ENCODE measurements at regions not wholly inside any gene's neighbourhood (a gene's known extent, or its start where the extent isn't known, plus 50 kb on each side); places are given as distances from the start of the nearest gene placed in this dataset.
A peak's percentile ranks its signal among the peaks of the same experiment; 100 is the strongest.

DNA sequence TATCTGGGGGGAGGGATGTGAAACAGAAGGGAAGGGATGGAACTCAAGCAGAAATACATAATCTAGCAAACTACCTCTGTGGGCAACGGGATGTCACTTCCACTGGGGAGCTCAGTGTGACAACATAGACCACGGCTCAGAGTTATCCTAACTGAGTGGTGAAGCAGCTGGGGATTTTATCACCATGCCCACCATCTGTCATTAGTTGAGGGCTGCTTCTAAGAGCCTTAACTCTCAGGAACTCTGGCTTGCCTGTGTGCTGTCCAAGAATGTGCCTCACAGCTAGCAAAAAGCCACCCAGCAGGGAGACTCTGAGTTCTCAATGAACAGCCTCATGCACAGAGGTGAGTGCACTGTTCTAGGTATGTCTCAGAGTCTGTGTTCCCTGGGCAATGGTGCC lies 90.6 kb upstream of the CXCL14 start:
- H3K4me3 ChIP-seq, result no peak overlapping the region
- H3K4me1 ChIP-seq (replicated peaks in 1 of 2), result no peaks in the 10 kb centered on the region
- 57 to 75% methylated on average over 1 to 2 of the region's 2 CpGs; no CpG with 5 or more reads in 8 of the 10 experiments for WGBS, 10 experiments
- H3K27ac ChIP-seq, result no peak overlapping the region
- in situ Hi-C loops (cut with MboI; ENCODE audit: low pct_unique_long_range_greater_than_20kb in 2 of 9, low sequenced_read_pairs in 9 of 9, unreplicated experiment in 9 of 9), result no loop called here
- ATAC-seq (replicated peaks in 6 of 8), result no peak

GRCh38 chr5:135667673-135668072 lies 88.9 kb upstream of the CXCL14 start:
- 0 to 100% (median 63%) methylated on average over 1 to 2 of the region's 2 CpGs for WGBS, 10 experiments
- in situ Hi-C loops (cut with MboI; ENCODE audit: low pct_unique_long_range_greater_than_20kb in 2 of 9, low sequenced_read_pairs in 9 of 9, unreplicated experiment in 9 of 9), result no loop called here
- ATAC-seq (replicated peaks in 6 of 8), result no peak
- Histone ChIP-seq H3K27ac (no peak overlapping the region), H3K4me3 (no peak overlapping the region), H3K4me1 (replicated peaks in 1 of 2) (no peaks in the 10 kb centered on the region)

GRCh38 chr5:135667204-135667603 lies 88.4 kb upstream of the CXCL14 start:
- in situ Hi-C loops (cut with MboI; ENCODE audit: low pct_unique_long_range_greater_than_20kb in 2 of 9, low sequenced_read_pairs in 9 of 9, unreplicated experiment in 9 of 9), result no loop called here
- H3K4me3 ChIP-seq, result no peak overlapping the region
- no peak overlapping the region for H3K27ac ChIP-seq
- ATAC-seq (replicated peaks in 6 of 8), result no peak
- 13 to 83% (median 62%) methylated on average over 1 to 3 of the region's 3 CpGs; no CpG with 5 or more reads in 2 of the 10 experiments for WGBS, 10 experiments
- H3K4me1 ChIP-seq (replicated peaks in 1 of 2), result no peaks in the 10 kb centered on the region

- no peak overlapping the region for H3K4me3 ChIP-seq
- 30 to 100% (median 93%) methylated on average over 1 to 3 of the region's 3 CpGs; no CpG with 5 or more reads in 5 of the 10 experiments for WGBS, 10 experiments
- ATAC-seq (replicated peaks in 6 of 8), result no peak
- in situ Hi-C loops (cut with MboI; ENCODE audit: low pct_unique_long_range_greater_than_20kb in 2 of 9, low sequenced_read_pairs in 9 of 9, unreplicated experiment in 9 of 9), result no loop called here
- H3K27ac ChIP-seq, result no peak overlapping the region
- no peaks in the 10 kb centered on the region for H3K4me1 ChIP-seq (replicated peaks in 1 of 2)
Observed at GRCh38 chr5:135662683-135663082, 83.9 kb upstream of the CXCL14 start.

GRCh38 chr5:135662061-135662481 lies 83.3 kb upstream of the CXCL14 start:
- WGBS, 10 experiments, result 18 to 60% (median 37%) methylated on average over 1 to 2 of the region's 3 CpGs; no CpG with 5 or more reads in 2 of the 10 experiments
- ATAC-seq (replicated peaks in 6 of 8), result no peak
- Histone ChIP-seq H3K4me3 (no peak overlapping the region), H3K4me1 (replicated peaks in 1 of 2) (no peaks in the 10 kb centered on the region), H3K27ac (no peak overlapping the region)
- in situ Hi-C loops (cut with MboI; ENCODE audit: low pct_unique_long_range_greater_than_20kb in 2 of 9, low sequenced_read_pairs in 9 of 9, unreplicated experiment in 9 of 9), result no loop called here

DNA sequence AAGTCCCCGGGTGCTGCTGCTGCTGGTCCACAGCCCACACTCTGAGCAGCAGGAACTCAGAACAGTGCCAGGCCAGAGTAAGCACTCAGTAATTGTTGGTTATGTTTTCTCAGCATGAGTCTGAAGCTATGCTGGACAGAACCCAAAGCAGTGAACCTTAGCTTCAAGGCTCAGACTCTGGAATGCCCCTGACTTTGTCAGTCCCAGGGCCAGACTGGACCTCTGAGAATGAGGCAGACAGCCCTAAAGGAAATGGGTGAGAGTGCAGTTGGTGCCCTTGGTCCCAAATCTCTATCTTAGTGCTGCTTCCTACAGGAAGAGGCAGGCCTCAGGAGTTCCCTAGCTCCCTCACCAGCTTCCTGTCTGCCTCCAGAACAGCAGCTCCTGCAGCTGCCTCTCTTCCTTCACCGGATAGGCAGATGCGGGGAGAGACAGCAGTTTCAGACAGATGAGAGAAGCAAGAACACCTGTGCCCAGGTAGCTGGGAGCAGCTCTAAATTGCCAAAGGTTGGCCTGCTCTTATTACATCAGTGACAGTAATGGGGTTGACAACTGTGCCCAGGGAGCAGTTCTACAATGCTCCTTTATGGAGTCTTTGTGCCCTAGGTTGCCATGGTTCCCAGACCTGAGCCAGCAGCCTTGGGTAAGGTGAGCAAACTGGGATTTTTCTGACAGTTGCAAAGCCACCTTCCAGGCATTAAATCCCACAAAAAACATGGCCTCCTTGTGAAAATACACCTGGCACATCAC lies 82.2 kb upstream of the CXCL14 start:
- peak in 2 of 8 experiments; percentile 23 to 61 for ATAC-seq (replicated peaks in 6 of 8)
- no peak overlapping the region for H3K27ac ChIP-seq
- H3K4me3 ChIP-seq, result no peak overlapping the region
- whole genome bisulfite sequencing, 10 experiments, result 0 to 100% (median 52%) methylated on average over 1 to 2 of the region's 3 CpGs; no CpG with 5 or more reads in 6 of the 10 experiments
- in situ Hi-C loops (cut with MboI; ENCODE audit: low pct_unique_long_range_greater_than_20kb in 2 of 9, low sequenced_read_pairs in 9 of 9, unreplicated experiment in 9 of 9), result no loop called here
- no peaks in the 10 kb centered on the region for H3K4me1 ChIP-seq (replicated peaks in 1 of 2)

- WGBS, 10 experiments, result 0 to 62% (median 25%) methylated on average over 1 to 3 of the region's 3 CpGs; no CpG with 5 or more reads in 4 of the 10 experiments
- no peak for ATAC-seq (replicated peaks in 6 of 8)
- no peak overlapping the region for H3K27ac ChIP-seq
Observed at GRCh38 chr5:135657536-135658305, 78.9 kb upstream of the CXCL14 start.

GRCh38 chr5:135655468-135655815 lies 76.7 kb upstream of the CXCL14 start:
- Histone ChIP-seq H3K4me1 (replicated peaks in 1 of 2) (no peaks in the 10 kb centered on the region), H3K4me3 (no peak overlapping the region), H3K27ac (no peak overlapping the region)
- in situ Hi-C loops (cut with MboI; ENCODE audit: low pct_unique_long_range_greater_than_20kb in 2 of 9, low sequenced_read_pairs in 9 of 9, unreplicated experiment in 9 of 9), result no loop called here
- WGBS, 10 experiments, result 0 to 100% (median 46%) methylated on average over 1 to 3 of the region's 4 CpGs; no CpG with 5 or more reads in 4 of the 10 experiments
- no peak for ATAC-seq (replicated peaks in 6 of 8)

More at GRCh38 chr5:135657536-135658305, 78.9 kb upstream of the CXCL14 start:
- Histone ChIP-seq H3K4me3 (no peak overlapping the region), H3K4me1 (replicated peaks in 1 of 2) (no peaks in the 10 kb centered on the region)
- in situ Hi-C loops (cut with MboI; ENCODE audit: low pct_unique_long_range_greater_than_20kb in 2 of 9, low sequenced_read_pairs in 9 of 9, unreplicated experiment in 9 of 9), result no loop called here

GRCh38 chr5:135654761-135655467 lies 76.1 kb upstream of the CXCL14 start:
- whole genome bisulfite sequencing, 10 experiments, result 35 to 100% (median 90%) methylated on average over 1 to 12 of the region's 12 CpGs; no CpG with 5 or more reads in 1 of the 10 experiments
- H3K4me1 ChIP-seq (replicated peaks in 1 of 2), result no peaks in the 10 kb centered on the region
- no peak overlapping the region for H3K27ac ChIP-seq
- ATAC-seq (replicated peaks in 6 of 8), result peak in 1 of 8 experiments; percentile 52
- H3K4me3 ChIP-seq, result no peak overlapping the region
- in situ Hi-C loops (cut with MboI; ENCODE audit: low pct_unique_long_range_greater_than_20kb in 2 of 9, low sequenced_read_pairs in 9 of 9, unreplicated experiment in 9 of 9), result no loop called here

- Histone ChIP-seq H3K4me1 (replicated peaks in 1 of 2) (no peaks in the 10 kb centered on the region), H3K27ac (no peak overlapping the region), H3K4me3 (no peak overlapping the region)
- ATAC-seq (replicated peaks in 6 of 8), result no peak
- in situ Hi-C loops (cut with MboI; ENCODE audit: low pct_unique_long_range_greater_than_20kb in 2 of 9, low sequenced_read_pairs in 9 of 9, unreplicated experiment in 9 of 9), result no loop called here
Observed at GRCh38 chr5:135651156-135651555, 72.4 kb upstream of the CXCL14 start.

- H3K4me3 ChIP-seq, result no peak overlapping the region
- in situ Hi-C loops (cut with MboI; ENCODE audit: low pct_unique_long_range_greater_than_20kb in 2 of 9, low sequenced_read_pairs in 9 of 9, unreplicated experiment in 9 of 9), result no loop called here
- ATAC-seq (replicated peaks in 6 of 8), result no peak
- WGBS, 10 experiments, result 0 to 73% (median 54%) methylated on average over 1 to 2 of the region's 2 CpGs; no CpG with 5 or more reads in 3 of the 10 experiments
- no peaks in the 10 kb centered on the region for H3K4me1 ChIP-seq (replicated peaks in 1 of 2)
- H3K27ac ChIP-seq, result no peak overlapping the region
Observed at GRCh38 chr5:135650081-135650480, 71.3 kb upstream of the CXCL14 start.

- in situ Hi-C loops (cut with MboI; ENCODE audit: low pct_unique_long_range_greater_than_20kb in 2 of 9, low sequenced_read_pairs in 9 of 9, unreplicated experiment in 9 of 9), result no loop called here
- Histone ChIP-seq H3K4me3 (no peak overlapping the region), H3K27ac (no peak overlapping the region), H3K4me1 (replicated peaks in 1 of 2) (no peaks in the 10 kb centered on the region)
- ATAC-seq (replicated peaks in 6 of 8), result peak in 2 of 8 experiments; percentile 46 to 55
- 25 to 100% (median 74%) methylated on average over 1 to 3 of the region's 3 CpGs; no CpG with 5 or more reads in 3 of the 10 experiments for WGBS, 10 experiments
Observed at GRCh38 chr5:135649435-135649834, 70.6 kb upstream of the CXCL14 start.

DNA sequence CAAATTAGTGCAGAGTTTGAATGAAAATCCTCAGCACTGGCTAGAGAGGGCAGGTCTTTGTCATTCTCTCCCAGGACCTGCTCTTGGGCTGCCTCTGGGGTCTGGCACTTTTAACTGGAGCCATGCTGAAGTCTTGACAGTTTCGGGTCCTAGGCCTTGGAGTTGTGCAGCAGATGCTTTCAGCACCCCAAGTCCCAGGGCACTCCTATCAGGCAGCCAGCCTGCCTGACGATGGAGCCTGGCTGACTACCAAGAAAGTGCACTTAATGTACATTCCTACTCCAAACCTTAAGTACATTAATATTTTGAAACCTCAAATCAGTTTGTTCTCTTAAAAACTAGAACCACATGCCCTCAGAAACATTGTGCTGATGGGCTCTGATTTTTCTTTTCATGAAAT lies 69.3 kb upstream of the CXCL14 start:
- no peaks in the 10 kb centered on the region for H3K4me1 ChIP-seq (replicated peaks in 1 of 2)
- in situ Hi-C loops (cut with MboI; ENCODE audit: low pct_unique_long_range_greater_than_20kb in 2 of 9, low sequenced_read_pairs in 9 of 9, unreplicated experiment in 9 of 9), result no loop called here
- WGBS, 10 experiments, result 0 to 80% (median 40%) methylated on average over 1 to 2 of the region's 2 CpGs; no CpG with 5 or more reads in 5 of the 10 experiments
- H3K4me3 ChIP-seq, result no peak overlapping the region
- H3K27ac ChIP-seq, result no peak overlapping the region
- no peak for ATAC-seq (replicated peaks in 6 of 8)
